Sigmoid colon (tissue), 4 donors: ENCODE measurements at regions not wholly inside any gene's neighbourhood (a gene's known extent, or its start where the extent isn't known, plus 50 kb on each side); places are given as distances from the start of the nearest gene placed in this dataset.

Experiments
- CTCF ChIP-seq, 4 experiments: fragments of 450-650 bp in 3 of 4; fragments of 200-600 bp in 1 of 4; IDR thresholded peaks; one replicate each; pipeline ENCODE4 v1.5.1; 2016 to 2019; ENCODE audit warnings: antibody characterized with exemption in 4 of 4, mild to moderate bottlenecking in 3 of 4, moderate library complexity in 2 of 4
- EP300 ChIP-seq, 4 donors: sonication (generic); formaldehyde crosslinking; IDR thresholded peaks; one replicate each; pipeline ENCODE4 v1.6.1; 2017; ENCODE audit warnings: antibody characterized with exemption in 4 of 4
- POLR2A ChIP-seq, 2 donors: fragments of 450-650 bp; IDR thresholded peaks; one replicate each; pipeline ENCODE4 v1.6.1; 2016; ENCODE audit warnings: antibody characterized with exemption in 2 of 2, mild to moderate bottlenecking in 2 of 2, moderate library complexity in 2 of 2

- TF ChIP-seq EP300 (IDR thresholded peaks at IDR 0.05) (no peak), CTCF (IDR thresholded peaks at IDR 0.05) (no peak), POLR2A (IDR thresholded peaks at IDR 0.05) (no peak)
Observed at GRCh38 chr14:43649508-43649907, 857.6 kb downstream of the FSCB start.
